ENCODE measurements at regions not wholly inside any gene's neighbourhood (a gene's known extent, or its start where the extent isn't known, plus 50 kb on each side); places are given as distances from the start of the nearest gene placed in this dataset.

DNA sequence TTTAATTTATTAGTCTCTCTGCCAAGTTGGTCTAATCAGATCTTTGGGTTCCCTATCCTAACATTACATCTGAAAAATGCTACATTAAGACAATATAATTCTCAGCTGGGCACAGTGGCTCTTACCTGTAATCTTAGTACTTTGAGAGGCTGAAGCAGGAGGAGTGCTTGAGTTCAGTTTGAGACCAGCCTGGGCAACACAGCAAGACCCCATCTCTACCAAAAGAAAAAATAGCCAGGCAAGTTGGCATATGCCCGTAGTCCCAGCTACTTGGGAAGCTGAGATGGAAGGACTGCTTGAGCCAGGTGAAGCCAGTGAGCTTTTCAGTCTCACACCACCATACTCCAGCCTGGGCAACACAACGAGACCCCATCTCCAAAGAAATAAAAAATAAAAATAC, 95.0 kb downstream of the KLF12 start:
- TF ChIP-seq POLR2A (IDR thresholded peaks at IDR 0.05; ENCODE audit: low read length) = no peak
- TF ChIP-seq GATA1 (IDR thresholded peaks at IDR 0.05; ENCODE audit: low read depth, low read length) = no peak
